GM19239 (cell line): ENCODE measurements at regions not wholly inside any gene's neighbourhood (a gene's known extent, or its start where the extent isn't known, plus 50 kb on each side); places are given as distances from the start of the nearest gene placed in this dataset.
"Not testable (repeated sequence)": the region's sequence is repeated elsewhere in the genome, so short reads cannot be mapped to it uniquely, and the experiment has no call there.

Experiments
- DNase-seq: peaks from one replicate; pipeline ENCODE4 v3.0.0; 2011; ENCODE audit warnings: low spot score; ENCODE audit not compliant: insufficient read length
- FAIRE-seq: peaks from 2 replicates; lab custom pipeline; 2011; peaks lifted over from hg19 to GRCh38; lab: Jason Lieb, UNC

DNA sequence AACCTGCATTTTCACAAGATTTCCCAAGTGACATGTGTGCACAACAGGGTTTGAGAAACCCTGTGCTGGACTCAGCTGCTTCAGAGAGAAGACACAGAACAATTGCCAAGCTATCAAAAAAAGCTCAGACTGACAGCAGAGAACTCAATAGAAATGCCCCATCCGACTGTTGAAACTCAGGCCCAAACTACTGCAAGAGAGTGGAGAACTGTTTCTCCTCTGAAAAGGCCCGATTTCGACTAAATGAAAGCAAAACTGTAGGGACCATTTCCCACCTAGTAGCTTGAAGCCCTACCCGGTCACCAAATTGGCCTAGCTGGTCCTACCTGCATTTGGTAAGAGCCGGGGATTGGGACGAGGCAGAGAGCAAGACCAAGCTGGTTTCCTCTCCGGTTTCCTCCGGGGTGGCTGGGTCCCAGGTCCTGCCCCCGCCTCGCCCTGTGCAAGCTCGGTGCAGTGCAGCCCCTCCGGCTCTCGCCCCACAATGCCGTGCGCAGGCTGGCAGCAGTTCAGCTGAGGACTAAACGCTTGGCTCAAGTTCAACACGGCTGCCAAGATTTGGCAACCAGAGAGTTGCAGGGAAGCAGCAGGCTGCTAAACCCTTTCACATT is 1180.6 kb downstream of the VRK1 start:
- no peak for FAIRE-seq

DNA sequence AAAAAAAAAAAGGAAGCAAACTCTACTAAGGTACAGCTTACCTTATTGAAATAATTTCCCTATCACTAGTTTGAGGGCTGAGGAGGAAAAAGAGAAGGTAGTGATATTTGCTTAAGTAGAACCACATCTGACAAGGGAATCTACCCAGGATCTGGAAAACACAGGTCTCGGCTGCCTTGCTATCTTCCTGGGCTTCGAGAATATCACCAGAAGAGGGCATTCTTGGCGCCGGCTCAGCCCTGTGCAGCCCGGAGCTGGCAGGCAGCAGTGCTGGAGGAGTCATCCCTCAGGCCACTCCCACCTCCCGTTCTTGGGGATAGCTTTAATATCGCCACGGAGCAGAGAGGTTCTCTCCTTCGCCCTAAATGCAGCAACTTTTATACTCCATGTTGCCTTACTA is 1181.2 kb downstream of the VRK1 start:
- FAIRE-seq (no peak), DNase-seq (no peak)

More for the DNA sequence above, 1180.6 kb downstream of the VRK1 start:
- no peak for DNase-seq

DNA sequence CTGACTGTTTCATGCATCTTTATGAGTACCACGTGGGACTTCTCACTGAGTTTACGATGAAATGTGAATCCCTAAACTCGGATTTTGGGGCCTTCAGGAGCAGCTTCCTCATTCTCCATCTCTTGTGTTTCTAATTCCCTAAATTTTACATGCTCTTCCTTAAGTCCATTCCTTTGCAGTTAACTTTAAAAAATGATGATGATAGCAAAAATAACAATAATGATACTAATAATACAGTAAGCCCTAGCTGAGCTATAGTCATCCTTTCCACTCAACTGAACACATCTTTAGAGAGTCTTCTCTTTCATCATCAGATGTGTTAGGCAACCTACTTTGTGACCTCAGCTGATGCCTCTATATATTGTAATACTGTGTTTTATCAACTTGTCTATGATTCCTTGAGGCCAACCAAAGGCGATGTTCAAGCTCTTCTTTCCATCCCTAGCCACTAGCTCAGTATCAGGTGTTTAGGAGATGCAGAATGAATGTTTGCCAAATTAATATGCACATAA is 1196.4 kb downstream of the VRK1 start:
- DNase-seq (no peak), FAIRE-seq (no peak)

DNA sequence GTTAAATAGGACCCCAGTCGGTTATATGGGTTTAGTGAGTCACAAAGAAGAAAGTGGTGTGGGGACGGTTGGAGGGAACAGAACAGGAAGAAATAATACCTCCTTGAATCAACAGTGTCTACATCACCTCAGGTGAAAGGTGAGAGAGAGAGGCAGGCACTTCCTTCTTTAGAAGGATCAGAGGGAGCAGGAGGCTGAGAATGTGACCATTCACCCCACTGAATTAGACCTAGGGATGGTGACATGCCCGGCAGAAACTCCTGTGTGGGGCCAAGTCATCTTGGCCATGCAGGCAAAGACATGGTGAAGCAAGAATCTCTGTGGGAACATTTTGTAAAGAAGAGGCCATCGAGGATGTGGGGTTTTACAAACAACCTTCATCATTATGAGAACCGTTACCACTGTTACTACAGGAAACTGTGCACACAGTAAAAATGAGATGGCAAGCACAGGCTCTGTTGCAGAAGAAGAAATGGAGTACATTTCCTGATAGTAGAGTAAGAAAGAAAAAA is 1196.9 kb downstream of the VRK1 start:
- DNase-seq (no peak), FAIRE-seq (no peak)

DNA sequence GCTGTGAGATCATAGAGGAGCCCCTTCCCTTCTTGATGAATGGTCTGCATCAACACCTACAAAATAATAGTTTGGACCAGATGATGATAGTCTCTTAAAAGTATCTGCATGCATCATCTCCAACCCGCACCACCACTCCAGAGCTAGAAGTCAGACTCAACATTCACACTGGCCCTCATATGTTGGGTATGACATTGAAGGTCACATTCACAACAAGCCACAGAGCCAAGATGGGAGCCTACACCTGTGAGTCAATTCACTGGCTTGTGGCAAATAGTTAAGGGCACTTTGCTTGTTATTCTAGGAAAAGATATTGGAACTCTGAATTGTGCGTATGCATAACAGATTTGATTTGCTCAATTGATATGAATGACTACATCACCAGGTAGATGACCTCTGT is 1197.9 kb downstream of the VRK1 start:
- FAIRE-seq, result no peak
- no peak for DNase-seq

DNA sequence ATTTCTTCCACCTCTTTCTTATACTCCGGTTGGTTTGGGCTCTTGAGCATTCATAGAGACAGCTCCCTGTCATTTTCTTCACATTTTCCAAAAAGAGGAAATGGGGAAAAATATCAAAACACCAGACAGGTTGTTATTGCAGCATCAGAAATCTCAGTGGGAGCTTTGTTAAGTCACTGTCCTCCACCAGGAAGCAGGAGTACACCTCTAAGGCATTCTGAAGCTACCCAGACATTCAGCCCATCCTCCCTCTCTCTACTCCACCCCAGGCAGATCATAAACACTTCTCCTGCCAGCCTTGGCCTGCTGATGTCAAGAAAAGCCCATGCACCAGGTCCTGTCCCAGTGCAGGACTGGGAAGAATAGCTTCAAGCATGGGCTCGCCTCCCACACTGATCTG is 1198.3 kb downstream of the VRK1 start:
- FAIRE-seq, result no peak

DNA sequence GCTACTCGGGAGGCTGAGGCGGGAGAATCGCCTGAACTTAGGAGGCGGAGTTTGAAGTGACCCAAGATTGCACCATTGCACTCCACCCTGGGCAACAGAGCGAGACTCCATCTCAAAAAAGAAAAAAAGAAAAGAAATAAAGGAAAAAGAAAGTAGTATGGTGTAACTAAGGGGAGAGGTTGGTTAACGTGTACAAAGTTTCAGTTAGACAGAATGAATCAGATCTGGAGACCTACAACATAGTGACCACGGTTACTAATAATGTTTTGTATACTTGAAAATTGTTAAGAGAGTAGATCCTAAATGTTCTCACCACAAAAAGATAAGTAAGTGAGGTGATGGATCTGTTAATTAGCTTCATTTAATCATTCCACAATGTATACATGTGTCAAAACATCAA is 1208.8 kb downstream of the VRK1 start:
- no peak for FAIRE-seq
- DNase-seq, result no peak

More for the DNA sequence above, 1198.3 kb downstream of the VRK1 start:
- DNase-seq, result no peak

DNA sequence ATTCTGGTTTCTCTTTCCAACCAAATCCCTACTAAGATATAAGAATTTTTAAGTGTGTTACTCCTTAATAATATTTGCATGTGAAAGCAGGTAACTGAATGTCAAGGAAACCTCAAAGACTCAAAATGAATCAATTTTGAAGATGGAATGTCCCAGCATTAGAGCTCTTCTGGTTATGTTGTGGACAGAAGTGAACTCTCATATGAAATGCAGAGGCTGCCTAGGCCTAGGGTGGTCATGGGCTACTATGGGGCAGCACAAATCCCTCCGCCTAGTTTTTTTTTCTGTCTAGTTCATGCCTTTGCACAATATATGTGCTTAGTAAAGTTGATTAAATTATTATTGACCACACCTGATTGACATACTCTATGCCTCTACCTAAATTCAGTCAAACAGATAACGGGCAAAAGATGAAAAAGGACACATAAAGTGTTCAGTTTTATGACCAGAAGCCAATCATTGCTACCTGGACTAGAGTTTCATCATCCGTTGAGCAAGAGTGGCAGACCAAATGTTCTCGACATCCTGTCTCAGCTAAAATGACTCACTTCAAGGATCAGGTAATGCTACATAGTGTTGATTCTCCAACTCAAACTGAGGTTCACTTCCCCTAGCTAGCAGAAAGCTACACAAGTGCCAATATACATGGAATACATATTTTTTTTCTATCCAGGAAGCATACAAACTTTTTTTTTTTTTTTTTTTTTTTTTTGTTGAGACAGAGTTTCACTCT is 1211.4 kb downstream of the VRK1 start:
- no peak for DNase-seq
- FAIRE-seq, result no peak

DNA sequence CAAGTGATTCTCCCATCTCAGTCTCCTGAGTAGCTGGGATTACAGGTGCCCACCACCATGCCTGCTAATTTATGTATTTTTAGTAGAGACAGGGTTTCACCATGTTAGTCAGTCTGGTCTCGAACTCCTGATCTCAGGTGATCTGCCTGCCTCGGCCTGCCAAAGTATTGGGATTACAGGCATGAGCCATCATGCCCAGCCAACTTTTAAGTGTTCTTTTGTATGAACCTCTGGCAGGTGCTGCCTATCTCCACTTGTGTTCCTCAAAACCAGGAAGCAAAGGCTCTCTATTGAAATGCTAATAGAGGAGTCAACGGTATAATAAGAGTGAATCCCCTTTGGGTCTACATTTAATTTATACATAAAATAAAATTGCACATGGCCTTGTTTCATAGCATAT is 1212.0 kb downstream of the VRK1 start:
- DNase-seq, FAIRE-seq: not testable (repeated sequence)

DNA sequence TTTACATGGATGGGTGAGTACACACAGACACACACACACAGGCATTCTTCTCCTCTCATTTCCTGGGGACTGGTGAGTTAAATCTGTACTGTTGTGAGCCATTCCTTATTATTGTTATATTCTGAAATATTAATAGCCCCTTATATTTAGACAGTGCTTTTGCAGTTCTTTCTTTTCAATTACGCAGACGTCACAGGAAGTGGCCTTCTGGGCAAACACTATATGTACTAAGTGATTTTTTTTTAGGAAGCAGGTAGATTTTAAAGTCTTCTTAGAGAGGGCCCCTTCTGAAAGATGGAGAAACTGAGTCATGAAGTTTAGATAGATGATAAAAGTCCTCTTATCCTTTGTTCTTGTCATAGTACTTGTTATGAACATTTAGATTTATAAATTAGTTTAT is 1213.6 kb downstream of the VRK1 start:
- no peak for FAIRE-seq
- DNase-seq, result no peak

DNA sequence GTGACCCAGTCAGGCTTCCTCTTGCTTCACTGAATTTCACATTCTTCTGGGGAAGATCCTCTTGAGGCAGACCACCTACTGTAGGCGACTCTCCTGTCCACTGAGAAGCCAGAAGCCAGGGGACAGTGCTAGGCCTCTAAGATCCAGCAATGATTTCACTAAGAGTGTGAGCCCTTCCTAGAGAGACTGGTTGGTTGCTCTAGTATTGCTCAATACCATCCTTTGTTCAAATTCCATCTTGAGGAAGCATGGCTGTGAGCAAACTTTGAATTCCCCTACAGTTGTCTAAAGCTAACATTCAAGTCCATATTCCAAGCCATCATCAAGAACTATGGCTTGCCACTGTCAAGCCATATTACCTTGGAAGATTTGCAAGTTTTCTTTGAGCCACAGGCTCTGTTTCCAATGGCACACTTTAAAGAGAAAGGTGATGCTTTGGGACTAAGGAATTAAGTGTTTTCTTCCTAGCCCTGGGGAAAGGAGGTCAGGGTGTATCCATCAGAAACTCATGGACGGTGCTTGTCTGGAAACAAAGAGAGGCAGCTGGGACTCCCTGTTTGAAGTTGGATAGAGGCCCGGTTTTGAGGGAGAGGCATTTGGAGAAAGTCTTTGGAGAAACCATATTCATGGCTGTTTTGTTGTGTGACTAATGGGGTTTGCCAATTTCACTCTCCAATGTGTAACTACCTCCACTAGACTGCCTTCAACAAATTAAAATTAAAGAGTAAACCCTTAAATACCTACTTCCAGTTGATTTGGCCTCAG is 1217.9 kb downstream of the VRK1 start:
- DNase-seq (no peak), FAIRE-seq (no peak)

DNA sequence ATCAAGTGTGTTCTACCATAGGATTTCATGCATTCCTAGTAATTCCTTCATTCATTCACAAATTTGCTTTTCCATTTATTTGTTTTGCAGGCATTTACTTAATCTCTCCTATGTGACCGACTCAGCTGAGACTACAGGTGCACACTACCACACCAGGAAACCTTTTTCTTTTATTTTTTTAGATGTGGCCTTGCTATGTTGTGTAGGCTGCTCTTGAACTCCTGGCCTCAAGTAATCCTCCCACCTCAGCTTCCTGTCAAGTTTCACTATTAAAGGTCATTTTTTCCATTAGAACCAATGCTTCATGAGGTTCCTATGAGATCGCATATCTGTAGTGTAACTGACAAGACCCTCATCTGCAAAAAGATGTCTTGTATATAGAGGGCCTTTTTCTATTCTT is 1218.7 kb downstream of the VRK1 start:
- DNase-seq (no peak), FAIRE-seq (no peak)

DNA sequence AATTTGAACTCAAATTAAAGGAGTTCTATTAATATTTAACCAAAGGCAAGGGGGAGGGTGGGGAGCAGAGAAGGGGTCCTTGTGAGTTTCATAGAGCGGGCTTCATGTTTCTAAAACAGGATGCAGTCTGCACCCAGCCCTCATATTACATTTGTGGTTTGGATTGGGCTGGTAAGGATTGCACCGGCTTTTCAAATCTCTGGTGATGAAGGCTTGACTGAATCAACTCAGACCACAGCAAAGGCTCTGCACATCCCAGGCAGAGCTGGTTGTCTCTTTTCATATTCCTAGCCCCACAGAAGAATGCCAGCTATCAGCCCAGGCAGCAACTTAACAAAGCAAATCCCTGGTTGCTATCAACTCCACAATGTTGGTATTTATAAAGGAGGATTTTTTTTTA is 1221.4 kb downstream of the VRK1 start:
- DNase-seq (no peak), FAIRE-seq (no peak)

DNA sequence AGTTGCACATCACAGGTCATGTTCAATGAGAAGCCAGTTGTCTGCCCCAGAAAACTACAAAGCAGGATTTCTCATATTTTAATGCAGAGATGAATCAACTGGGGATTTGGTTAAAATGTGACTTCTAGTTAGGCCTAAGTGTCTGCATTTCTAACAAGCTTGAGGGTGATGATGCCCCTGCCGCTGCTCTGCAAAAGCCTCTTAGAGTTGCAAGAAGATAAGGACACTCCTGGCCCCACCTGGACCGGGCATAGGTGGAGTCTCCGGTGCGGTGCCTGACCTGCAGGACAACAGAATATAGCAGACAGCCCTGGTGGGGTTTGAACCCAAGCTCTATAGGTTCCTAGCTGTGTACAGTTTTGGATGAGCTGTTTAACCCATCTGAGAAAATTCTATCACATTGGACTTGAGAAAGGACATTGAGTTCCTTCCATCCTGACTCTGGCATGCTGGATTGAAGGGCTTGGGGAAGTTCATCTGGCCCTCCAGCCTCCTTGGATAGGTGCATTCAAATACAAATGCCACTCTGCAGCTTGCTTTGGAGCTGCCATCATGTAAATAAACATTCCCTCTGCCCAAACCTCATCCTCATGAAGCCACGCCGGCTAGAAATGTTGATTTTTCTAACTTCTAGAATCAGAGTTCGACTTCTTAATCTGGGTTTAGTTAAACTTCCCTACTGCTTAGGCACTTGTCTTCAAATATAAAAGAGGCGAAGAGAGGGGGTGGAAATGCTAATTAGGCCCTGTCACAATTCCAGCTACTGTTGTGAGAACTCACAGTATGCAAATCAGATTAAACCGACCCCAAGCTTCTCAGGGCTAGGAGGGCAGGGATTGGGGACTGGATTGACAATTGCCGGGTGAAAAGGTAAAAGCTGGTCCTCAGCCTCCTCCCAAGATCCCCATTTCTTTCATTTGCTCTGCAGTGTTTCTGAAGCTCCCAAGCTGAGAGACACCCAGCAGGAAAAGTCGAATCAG is 1225.6 kb downstream of the VRK1 start:
- DNase-seq (no peak), FAIRE-seq (no peak)

DNA sequence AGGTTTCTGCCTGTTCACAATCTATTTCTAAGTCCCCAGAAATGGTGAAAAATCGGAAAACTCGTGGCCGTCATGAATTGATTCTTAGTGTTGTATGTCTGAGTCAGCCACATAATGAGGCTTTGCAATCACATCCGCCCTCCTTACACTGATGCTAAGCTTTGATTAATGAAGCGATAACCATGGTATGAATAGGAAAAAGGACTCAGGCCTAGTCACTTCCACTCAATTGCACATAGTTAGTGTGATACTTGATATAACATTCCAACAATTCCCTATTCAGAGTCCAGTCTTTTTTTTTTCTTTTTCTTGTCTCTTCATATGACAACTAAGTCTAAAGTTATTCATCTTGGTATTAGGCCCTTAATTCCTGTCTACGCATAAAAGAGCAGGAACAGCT is 1231.0 kb downstream of the VRK1 start:
- DNase-seq, result no peak
- no peak for FAIRE-seq

DNA sequence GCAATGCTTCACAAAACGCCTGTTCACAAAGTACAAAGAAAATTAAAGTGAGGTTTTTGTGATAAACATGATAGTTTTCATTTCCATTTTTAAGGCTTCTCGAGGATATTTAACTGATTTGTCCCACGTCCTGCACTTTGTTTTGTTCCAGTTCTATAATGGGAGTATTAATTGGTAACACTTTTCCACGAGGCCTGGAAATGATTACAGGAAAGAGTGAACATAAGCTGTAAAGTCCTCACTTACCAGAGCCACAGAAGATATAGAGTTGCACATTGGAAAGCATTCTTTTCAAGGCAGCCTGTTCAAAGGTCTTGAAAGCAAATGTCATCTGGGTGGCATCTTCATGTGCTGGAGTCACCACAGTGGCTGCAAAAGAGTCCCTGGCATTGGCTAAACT is 1236.6 kb downstream of the BCL11B start:
- no peak for DNase-seq
- FAIRE-seq, result no peak

DNA sequence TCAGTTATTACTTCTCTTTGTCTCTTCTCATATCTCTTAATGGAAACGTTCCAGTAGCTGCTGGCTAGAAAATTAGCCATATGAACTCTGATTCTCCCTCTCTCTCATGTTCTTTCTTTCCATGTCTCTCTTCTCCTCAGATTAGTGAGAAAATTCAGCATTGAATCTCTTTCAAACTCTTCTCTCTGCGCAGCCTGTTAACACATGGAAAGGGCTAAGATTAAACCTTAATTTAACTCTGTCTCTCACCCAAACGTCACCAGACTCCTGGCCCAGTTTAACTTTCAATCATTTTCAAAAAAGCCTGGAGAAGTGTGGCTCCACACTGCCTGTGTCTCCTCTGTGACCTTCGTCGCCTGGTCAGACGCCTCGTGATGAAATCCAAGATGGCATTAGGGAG is 1234.2 kb downstream of the BCL11B start:
- DNase-seq (no peak), FAIRE-seq (no peak)

DNA sequence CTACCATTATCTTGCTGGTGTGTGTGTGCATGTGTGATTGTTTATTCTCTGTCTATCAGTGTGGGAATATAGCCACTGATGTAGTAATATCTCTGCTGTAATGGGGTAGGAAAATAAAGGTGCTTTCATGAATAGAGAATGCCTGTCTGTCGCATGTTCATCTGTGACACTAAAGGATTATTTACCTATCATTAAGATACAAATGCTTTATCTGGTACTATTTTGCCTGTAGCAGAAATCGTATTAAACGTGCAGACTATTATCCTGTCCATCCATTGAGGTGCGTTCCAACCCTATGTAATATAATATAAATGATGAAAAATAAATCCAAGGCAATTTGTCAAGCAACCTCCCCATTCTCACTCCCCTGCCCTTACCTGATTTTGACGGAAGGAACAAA is 1215.1 kb downstream of the BCL11B start:
- DNase-seq, result no peak
- FAIRE-seq, result no peak

DNA sequence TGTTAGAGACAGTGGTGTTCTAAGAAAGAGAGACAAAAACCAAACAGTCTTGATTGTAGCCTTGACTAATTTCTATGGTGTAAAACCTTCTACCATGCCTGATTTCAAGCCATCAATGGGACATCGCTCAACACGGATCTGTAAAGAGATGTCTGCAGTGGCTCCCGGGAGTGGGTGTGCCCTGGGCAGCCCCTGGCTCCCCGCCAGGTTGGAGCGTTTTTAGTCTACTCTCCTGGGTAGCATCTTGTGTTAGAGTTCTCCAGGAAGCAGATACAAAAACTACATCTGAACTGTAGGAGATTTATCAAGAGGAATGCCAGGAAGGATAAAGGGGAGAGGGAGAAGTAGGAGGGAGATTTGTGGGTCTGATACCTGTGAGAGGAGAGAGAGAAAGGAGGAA is 1212.9 kb downstream of the BCL11B start:
- FAIRE-seq, result no peak
- no peak for DNase-seq

DNA sequence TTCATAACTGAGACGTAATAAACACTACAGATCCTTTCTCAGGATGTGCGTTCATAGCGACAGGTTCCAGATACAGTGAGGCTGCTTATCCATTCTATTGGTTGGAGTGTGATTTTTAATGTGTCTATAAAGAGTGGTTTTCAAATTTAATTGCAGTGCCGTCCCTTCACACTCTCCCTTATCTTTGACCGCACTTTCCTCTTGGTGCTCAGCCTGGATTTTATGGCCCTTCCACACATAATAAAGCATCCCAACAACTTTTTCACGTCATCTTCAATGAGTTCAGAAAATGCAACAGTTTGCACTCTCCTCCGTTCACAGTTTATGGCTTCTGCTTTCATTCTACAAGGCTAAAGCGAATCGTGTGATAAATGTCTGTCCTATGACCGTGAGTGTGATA is 1209.9 kb downstream of the BCL11B start:
- DNase-seq (no peak), FAIRE-seq (no peak)
